Coronary artery (tissue), 2 donors: ENCODE measurements at regions not wholly inside any gene's neighbourhood (a gene's known extent, or its start where the extent isn't known, plus 50 kb on each side); places are given as distances from the start of the nearest gene placed in this dataset.

ENCODE experiments used
- DNase-seq: peaks from one replicate; pipeline ENCODE4 v3.0.0-alpha.2; 2017; ENCODE audit warnings: low spot score
- H3K27ac ChIP-seq, 2 donors: fragments of 200-600 bp; sonication (generic); one replicate each; pipeline ENCODE4 v1.5.1; 2016 to 2019
- H3K4me3 ChIP-seq: fragments of 200-600 bp; sonication (generic); 2 replicates; pipeline ENCODE4 v1.5.1; 2016; ENCODE audit warnings: mild to moderate bottlenecking, moderate library complexity
- TF ChIP-seq, protein P1 (sequence below): fragments of 200-600 bp; sonication (generic); IDR thresholded peaks from one replicate; pipeline ENCODE4 v1.5.1; 2019; ENCODE audit warnings: antibody characterized with exemption

DNA sequence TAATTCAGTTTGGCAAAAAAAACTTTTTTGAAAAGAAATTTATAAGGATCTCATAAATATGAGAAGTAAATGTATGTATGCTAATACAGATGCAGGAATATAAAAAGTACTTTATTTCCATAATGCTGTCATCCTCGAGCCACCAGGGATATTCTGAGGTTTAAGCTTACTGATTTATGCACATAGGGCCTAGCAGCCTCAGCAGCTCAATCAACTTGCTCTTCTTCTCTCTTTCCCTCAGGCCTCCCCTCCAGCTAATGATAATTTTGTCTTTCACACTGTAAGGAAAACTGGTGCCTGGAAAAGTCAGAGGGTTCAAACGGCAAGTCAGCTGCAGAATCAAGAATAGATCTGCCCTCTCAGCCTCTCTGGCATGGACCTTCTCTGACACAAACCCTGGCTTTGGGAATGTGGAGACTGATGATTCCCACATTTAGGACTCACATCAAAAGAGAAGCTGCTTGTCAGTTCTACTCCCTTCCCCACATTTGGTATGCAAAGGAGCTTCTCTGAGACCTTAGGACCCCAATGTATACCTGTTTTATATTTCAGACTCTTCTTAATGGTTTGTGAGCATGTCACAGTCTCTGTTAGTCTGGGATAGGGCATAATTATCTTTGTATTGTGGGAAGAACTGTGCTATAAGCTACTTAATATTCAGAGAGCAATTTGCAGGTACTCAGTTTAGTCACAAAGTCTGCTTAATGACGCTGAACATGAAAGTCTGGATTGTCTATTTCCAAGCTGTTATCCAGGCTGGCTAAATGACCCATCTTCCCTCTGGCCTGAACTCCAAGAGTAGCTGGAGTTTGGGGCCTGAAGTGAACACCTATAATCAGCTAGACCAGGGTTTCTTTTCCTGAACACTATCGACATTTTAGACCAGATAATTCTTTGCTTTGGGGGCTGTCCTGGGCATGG, 52.1 kb upstream of the DIPK1A start:
- TF ChIP-seq, protein P1, sequence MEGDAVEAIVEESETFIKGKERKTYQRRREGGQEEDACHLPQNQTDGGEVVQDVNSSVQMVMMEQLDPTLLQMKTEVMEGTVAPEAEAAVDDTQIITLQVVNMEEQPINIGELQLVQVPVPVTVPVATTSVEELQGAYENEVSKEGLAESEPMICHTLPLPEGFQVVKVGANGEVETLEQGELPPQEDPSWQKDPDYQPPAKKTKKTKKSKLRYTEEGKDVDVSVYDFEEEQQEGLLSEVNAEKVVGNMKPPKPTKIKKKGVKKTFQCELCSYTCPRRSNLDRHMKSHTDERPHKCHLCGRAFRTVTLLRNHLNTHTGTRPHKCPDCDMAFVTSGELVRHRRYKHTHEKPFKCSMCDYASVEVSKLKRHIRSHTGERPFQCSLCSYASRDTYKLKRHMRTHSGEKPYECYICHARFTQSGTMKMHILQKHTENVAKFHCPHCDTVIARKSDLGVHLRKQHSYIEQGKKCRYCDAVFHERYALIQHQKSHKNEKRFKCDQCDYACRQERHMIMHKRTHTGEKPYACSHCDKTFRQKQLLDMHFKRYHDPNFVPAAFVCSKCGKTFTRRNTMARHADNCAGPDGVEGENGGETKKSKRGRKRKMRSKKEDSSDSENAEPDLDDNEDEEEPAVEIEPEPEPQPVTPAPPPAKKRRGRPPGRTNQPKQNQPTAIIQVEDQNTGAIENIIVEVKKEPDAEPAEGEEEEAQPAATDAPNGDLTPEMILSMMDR: no peak
- Histone ChIP-seq H3K27ac (no peak overlapping the region), H3K4me3 (no peak overlapping the region)
- DNase-seq: no peak

GRCh38 chr1:93014168-93014567, 52.9 kb upstream of the DIPK1A start:
- TF ChIP-seq, protein P1: no peak
- DNase-seq: no peak
- H3K27ac ChIP-seq: no peak overlapping the region
- H3K4me3 ChIP-seq: no peak overlapping the region

DNA sequence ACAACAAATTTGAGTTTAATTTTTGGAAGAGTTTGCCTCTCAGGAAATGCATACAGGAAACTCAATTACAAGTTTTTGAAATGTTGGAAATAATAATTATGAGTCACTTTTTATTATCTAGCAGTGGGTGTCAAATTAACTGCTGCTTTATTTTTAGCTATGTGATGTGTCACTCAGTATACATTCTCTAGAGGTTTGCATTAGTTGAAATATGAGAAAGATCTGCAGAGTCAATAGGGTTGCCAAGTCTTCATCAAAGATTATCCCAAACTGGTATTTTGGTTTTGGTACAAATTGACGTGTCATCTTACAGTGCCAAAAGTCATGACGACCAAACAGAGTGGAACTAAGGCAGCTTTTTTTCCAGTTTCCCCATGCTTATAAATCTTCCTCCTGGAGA, 54.3 kb upstream of the DIPK1A start:
- Histone ChIP-seq H3K4me3 (no peak overlapping the region), H3K27ac (no peak overlapping the region)
- no peak for DNase-seq
- TF ChIP-seq, protein P1: no peak

DNA sequence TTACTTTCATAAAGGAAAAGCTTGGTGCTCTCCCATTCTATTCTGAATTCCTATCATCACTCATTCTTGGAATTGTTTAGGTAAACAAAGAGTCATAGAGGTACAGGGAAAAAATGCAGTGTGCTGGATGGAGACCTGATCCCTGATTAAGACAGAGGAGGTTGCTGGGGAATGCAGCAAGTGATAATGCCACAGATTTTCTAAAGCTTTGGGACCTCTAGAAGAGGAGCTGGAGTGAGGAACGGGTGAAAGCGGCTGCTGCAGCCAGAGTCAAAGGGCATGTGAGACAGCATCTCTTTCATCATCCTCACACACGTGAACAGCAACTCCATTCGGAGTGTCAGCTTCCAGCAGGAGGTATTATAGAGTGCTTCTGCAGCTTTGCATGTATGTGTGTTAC, 54.9 kb upstream of the DIPK1A start:
- Histone ChIP-seq H3K4me3 (no peak overlapping the region), H3K27ac (no peak overlapping the region)
- DNase-seq: no peak
- TF ChIP-seq, protein P1: no peak

DNA sequence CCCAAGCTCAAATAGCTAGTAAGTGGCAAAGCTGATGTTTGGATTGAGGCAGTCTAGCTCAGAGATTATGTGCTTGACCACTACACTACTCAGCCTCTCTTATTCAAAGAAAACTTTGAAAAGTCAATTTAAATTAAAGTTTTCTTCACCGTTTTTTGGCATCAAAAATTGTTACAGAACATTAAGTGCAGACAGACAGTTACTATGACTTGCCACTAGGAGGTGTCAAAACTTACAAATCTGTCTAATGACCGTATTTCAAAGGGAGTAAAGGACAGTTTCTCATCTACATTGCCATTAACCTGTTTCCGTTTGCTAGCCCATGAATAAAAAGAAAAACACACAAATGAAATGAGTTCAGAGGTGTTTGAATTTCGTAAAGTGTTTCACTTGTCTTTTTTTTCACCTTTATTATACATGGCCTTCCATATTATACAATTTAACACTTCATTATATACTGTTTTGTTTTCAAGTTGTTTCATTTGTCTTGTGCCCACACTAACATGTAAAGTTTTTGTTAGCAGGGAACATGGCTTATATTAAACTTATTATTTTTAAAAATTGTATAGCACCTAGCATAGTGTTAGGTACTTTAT, 57.4 kb upstream of the MTF2 start:
- TF ChIP-seq, protein P1: peak; percentile 50
- DNase-seq: no peak
- Histone ChIP-seq H3K4me3 (no peak overlapping the region), H3K27ac (no peak overlapping the region)

DNA sequence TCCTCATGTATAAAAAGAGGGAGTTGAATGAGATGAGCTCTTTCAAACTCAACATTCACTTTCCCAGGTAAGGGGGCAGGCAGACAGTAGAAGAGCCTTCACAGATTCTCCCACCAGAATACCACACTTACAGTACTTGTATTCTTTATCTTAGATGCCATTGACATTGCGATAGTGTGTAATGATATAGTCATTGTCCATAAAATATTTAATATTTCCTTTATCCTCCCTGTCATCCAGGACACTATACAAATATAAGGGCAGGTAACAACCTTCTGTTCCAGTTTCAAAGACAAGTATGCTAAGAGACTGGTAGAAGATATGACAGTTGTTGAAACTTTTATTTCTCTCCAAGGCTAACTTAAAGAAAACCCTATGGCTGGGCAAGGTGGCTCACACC, 56.5 kb upstream of the MTF2 start:
- Histone ChIP-seq H3K4me3 (no peak overlapping the region), H3K27ac (no peak overlapping the region)
- no peak for DNase-seq
- TF ChIP-seq, protein P1: no peak

DNA sequence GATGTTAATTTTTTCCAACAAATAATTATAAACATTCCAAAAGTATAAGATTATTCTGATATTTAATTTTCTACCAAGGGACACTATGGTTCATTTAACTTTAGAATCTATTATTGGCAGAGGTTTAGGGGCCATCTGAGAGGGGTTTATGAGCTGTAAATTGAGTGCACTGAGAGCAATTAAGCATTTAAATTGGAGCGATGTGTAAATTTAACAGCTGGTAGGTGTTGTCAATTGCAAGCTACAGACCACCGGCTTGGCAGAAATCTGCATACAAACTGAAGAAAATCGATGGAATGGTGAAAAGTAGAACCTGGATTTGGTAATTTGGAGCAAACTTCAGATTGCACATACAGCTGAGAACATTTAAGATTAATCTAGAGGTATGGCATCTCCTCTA, 55.8 kb upstream of the MTF2 start:
- no peak overlapping the region for H3K27ac ChIP-seq

More for the DNA sequence above, 55.8 kb upstream of the MTF2 start:
- DNase-seq: no peak
- H3K4me3 ChIP-seq: no peak overlapping the region
- TF ChIP-seq, protein P1: no peak
